ENCODE measurements at regions not wholly inside any gene's neighbourhood (a gene's known extent, or its start where the extent isn't known, plus 50 kb on each side); places are given as distances from the start of the nearest gene placed in this dataset.

GRCh38 chr13:74778087-74778486 is 643.9 kb upstream of the KLF12 start:
- no peak for DNase-seq
- TF ChIP-seq TAF1 (IDR thresholded peaks at IDR 0.05; ENCODE audit: borderline replicate concordance, low read depth, low read length) (no peak), GABPA (IDR thresholded peaks at IDR 0.05; ENCODE audit: low read depth) (no peak), TCF12 (IDR thresholded peaks at IDR 0.05) (no peak), RCOR1 (IDR thresholded peaks at IDR 0.05; ENCODE audit: low read length) (no peak), EP300 (IDR thresholded peaks at IDR 0.05; ENCODE audit: borderline replicate concordance in 1 of 2, low read depth in 1 of 2, low read length in 1 of 2) (no peak), SIN3A (IDR thresholded peaks at IDR 0.05; ENCODE audit: borderline replicate concordance, low read depth, low read length) (no peak), PBX3 (IDR thresholded peaks at IDR 0.05) (no peak), USF2 (IDR thresholded peaks at IDR 0.05; ENCODE audit: borderline replicate concordance, low read depth, low read length) (no peak), ELF1 (IDR thresholded peaks at IDR 0.05) (no peak), FOSL2 (IDR thresholded peaks at IDR 0.05; ENCODE audit: borderline replicate concordance, low read depth) (no peak), GATA2 (CRISPR knock-in tag; IDR thresholded peaks at IDR 0.05) (no peak), USF1 (IDR thresholded peaks at IDR 0.05; ENCODE audit: borderline replicate concordance, low read depth) (no peak), MEF2A (IDR thresholded peaks at IDR 0.05; ENCODE audit: borderline replicate concordance, low read depth) (no peak), REST (IDR thresholded peaks at IDR 0.05; ENCODE audit: low read depth, low read length) (no peak), TEAD4 (IDR thresholded peaks at IDR 0.05; ENCODE audit: borderline replicate concordance, insufficient read depth) (no peak), RAD21 (IDR thresholded peaks at IDR 0.05; ENCODE audit: low read length) (no peak)
- CTCF ChIA-PET: interaction anchor here (1.3 kb wide), 1 partner anchor 10 kb away, joined by 5 read pairs; no protein-coding TSS in a partner anchor

More at GRCh38 chr13:74778087-74778486, 643.9 kb upstream of the KLF12 start:
- Histone ChIP-seq H3K36me3 (replicated peaks in 1 of 2; ENCODE audit: control insufficient read depth in 1 of 2, insufficient read depth in 2 of 2, low read length in 1 of 2) (no peaks in the 10 kb centered on the region), H3K27ac (ENCODE audit: low read depth in 2 of 2, low read length in 1 of 2) (no peak overlapping the region), H3K79me2 (ENCODE audit: insufficient read depth) (no peaks in the 10 kb centered on the region), H3K4me2 (no peak overlapping the region), H3K27me3 (ENCODE audit: insufficient read depth) (no peaks in the 10 kb centered on the region), H4K20me1 (ENCODE audit: insufficient read depth) (no peaks in the 10 kb centered on the region), H3K9me3 (no peaks in the 10 kb centered on the region), H3K4me3 (ENCODE audit: low read depth in 2 of 2, low read length in 1 of 2) (no peak overlapping the region), H3K4me1 (ENCODE audit: control insufficient read depth in 1 of 2, insufficient read depth in 2 of 2, low read depth in 1 of 2, low read length in 1 of 2) (peaks cover 0 to under 1% of the 10 kb centered on the region in 2 experiments; a peak in 1 of 4 replicates), H3K9ac (no peak overlapping the region), H2AFZ (ENCODE audit: low read depth) (no peak overlapping the region), H3F3A (replicated peaks; ENCODE audit: insufficient read depth) (no peaks in the 10 kb centered on the region), H3K9me2 (no peaks in the 10 kb centered on the region)
- WGBS (ENCODE audit: low lambda C conversion rate): 66% methylated on average over 4 of the region's 4 CpGs
- POLR2A ChIA-PET: no interaction called here
